Activated CD8-positive, alpha-beta T cell treated with anti-CD3 and anti-CD28 coated beads for 36 hours (primary cell): ENCODE measurements at regions not wholly inside any gene's neighbourhood (a gene's known extent, or its start where the extent isn't known, plus 50 kb on each side); places are given as distances from the start of the nearest gene placed in this dataset.

ENCODE experiments used
- ATAC-seq: fragments of 200-7000 bp; cut with Tn5 transposase; one replicate; pipeline ENCODE4 v1.10.0; 2021; ENCODE audit warnings: mild to moderate bottlenecking, moderate library complexity
- CTCF ChIA-PET: fragments of 350-600 bp; sonication (Branson Sonifier 250); formaldehyde crosslinking; loops from one replicate; lab custom pipeline; 2021; ENCODE audit warnings: antibody characterized with exemption; lab: Charles Lee
- POLR2A ChIA-PET: fragments of 350-600 bp; sonication (Branson Sonifier 250); formaldehyde crosslinking; loops from one replicate; lab custom pipeline; 2021; ENCODE audit warnings: antibody characterized with exemption; lab: Charles Lee
- DNase-seq: peaks from one replicate; pipeline ENCODE4 v3.0.0-alpha.2; 2020
- H3K27ac Mint-ChIP-seq: one replicate; pipeline ENCODE4 v1.8.0; 2021; ENCODE audit warnings: mild to moderate bottlenecking, mixed read lengths
- H3K27me3 Mint-ChIP-seq: one replicate; pipeline ENCODE4 v1.8.0; 2021; ENCODE audit warnings: mixed read lengths
- H3K36me3 Mint-ChIP-seq: one replicate; pipeline ENCODE4 v1.8.0; 2021; ENCODE audit warnings: low read depth, mixed read lengths
- H3K4me1 Mint-ChIP-seq: one replicate; pipeline ENCODE4 v1.8.0; 2021; ENCODE audit warnings: low read depth, mixed read lengths
- H3K4me3 Mint-ChIP-seq: one replicate; pipeline ENCODE4 v1.8.0; 2021; ENCODE audit warnings: mild to moderate bottlenecking, moderate library complexity, mixed read lengths
- H3K9me3 Mint-ChIP-seq: one replicate; pipeline ENCODE4 v1.8.0; 2021; ENCODE audit warnings: mixed read lengths
- intact Hi-C: fragments of 100-400 bp; cut with micrococcal nuclease; formaldehyde crosslinking; loops from one replicate; pipeline ENCODE4 v1.10.0; 2022
- TF ChIP-seq, protein P1 (sequence below): fragments of 200-600 bp; IDR thresholded peaks from one replicate; pipeline ENCODE4 v1.8.0; 2022; ENCODE audit warnings: antibody characterized with exemption, mild to moderate bottlenecking

DNA sequence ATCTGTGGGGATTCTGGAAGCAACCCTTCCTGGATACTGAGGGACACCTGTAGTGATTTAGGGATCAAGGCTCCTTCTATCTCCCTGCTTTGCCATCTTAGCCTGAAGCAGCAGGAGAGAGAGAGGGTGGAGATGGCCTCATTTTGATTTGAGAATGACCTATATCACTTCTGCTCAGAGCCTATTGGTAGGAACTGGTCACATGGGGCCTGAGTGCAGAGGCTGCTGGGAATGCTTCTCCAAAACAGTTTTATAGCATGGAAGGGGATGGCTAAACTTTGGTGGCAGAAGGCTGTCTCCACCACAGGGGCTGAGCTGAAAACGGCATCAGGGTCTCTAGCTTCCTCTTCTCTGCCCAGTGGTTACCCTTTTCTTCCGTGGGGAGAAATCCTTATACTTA, 105.8 kb downstream of the TBX19 start:
- H3K27ac Mint-ChIP-seq = no peak overlapping the region
- H3K9me3 Mint-ChIP-seq = no peaks in the 10 kb centered on the region
- H3K4me3 Mint-ChIP-seq = no peak overlapping the region
- DNase-seq (no peak), ATAC-seq (peak; percentile 15)
- ChIA-PET CTCF (interaction anchor here (1.1 to 2.0 kb wide), 4 partner anchors 9 to 44 kb away, joined by 4 to 10 read pairs (median 4); no protein-coding TSS in a partner anchor), POLR2A (no interaction called here)
- intact Hi-C loops = no loop called here
- no peaks in the 10 kb centered on the region for H3K36me3 Mint-ChIP-seq
- peaks cover 16% of the 10 kb centered on the region for H3K4me1 Mint-ChIP-seq
- peaks cover 4% of the 10 kb centered on the region for H3K27me3 Mint-ChIP-seq
- TF ChIP-seq, protein P1, sequence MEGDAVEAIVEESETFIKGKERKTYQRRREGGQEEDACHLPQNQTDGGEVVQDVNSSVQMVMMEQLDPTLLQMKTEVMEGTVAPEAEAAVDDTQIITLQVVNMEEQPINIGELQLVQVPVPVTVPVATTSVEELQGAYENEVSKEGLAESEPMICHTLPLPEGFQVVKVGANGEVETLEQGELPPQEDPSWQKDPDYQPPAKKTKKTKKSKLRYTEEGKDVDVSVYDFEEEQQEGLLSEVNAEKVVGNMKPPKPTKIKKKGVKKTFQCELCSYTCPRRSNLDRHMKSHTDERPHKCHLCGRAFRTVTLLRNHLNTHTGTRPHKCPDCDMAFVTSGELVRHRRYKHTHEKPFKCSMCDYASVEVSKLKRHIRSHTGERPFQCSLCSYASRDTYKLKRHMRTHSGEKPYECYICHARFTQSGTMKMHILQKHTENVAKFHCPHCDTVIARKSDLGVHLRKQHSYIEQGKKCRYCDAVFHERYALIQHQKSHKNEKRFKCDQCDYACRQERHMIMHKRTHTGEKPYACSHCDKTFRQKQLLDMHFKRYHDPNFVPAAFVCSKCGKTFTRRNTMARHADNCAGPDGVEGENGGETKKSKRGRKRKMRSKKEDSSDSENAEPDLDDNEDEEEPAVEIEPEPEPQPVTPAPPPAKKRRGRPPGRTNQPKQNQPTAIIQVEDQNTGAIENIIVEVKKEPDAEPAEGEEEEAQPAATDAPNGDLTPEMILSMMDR = no peak

DNA sequence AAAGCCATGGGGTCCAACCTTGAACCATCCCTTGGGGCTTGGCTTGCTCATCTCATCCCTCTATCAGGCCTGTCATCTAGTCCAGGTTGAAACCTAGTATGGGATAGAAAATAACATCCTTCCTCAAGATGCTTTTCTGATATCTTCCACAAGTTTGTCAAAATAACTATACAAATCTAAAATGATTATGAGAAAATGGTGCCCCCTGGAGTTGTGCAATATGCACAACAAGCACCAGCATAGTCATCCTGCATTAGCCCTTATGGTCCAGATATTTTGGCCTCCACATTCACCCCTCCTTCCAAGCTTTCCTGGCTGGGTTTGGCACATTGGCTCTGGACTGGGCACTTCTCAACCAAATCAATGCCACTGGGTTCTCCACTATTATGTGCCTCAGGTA, 101.2 kb downstream of the TBX19 start:
- Mint-ChIP-seq H3K9me3 (no peaks in the 10 kb centered on the region), H3K4me3 (no peak overlapping the region), H3K27me3 (no peaks in the 10 kb centered on the region), H3K4me1 (peaks cover 1% of the 10 kb centered on the region), H3K27ac (no peak overlapping the region), H3K36me3 (no peaks in the 10 kb centered on the region)
- intact Hi-C loops = no loop called here
- POLR2A ChIA-PET = no interaction called here
- TF ChIP-seq, protein P1 = no peak
- DNase-seq (no peak), ATAC-seq (no peak)
- CTCF ChIA-PET = interaction anchor here (1.1 to 4.8 kb wide), 2 partner anchors 11 to 39 kb away, joined by 4 to 18 read pairs; no protein-coding TSS in a partner anchor

GRCh38 chr1:168380945-168381344, 100.3 kb downstream of the TBX19 start:
- intact Hi-C loops = no loop called here
- Mint-ChIP-seq H3K4me1 (no peaks in the 10 kb centered on the region), H3K9me3 (no peaks in the 10 kb centered on the region), H3K36me3 (no peaks in the 10 kb centered on the region), H3K4me3 (no peak overlapping the region), H3K27ac (no peak overlapping the region), H3K27me3 (no peaks in the 10 kb centered on the region)
- DNase-seq (no peak), ATAC-seq (no peak)
- TF ChIP-seq, protein P1 = no peak
- CTCF ChIA-PET = interaction anchor here (1.1 to 4.8 kb wide), 2 partner anchors 12 to 38 kb away, joined by 4 to 18 read pairs; no protein-coding TSS in a partner anchor
- POLR2A ChIA-PET = no interaction called here

DNA sequence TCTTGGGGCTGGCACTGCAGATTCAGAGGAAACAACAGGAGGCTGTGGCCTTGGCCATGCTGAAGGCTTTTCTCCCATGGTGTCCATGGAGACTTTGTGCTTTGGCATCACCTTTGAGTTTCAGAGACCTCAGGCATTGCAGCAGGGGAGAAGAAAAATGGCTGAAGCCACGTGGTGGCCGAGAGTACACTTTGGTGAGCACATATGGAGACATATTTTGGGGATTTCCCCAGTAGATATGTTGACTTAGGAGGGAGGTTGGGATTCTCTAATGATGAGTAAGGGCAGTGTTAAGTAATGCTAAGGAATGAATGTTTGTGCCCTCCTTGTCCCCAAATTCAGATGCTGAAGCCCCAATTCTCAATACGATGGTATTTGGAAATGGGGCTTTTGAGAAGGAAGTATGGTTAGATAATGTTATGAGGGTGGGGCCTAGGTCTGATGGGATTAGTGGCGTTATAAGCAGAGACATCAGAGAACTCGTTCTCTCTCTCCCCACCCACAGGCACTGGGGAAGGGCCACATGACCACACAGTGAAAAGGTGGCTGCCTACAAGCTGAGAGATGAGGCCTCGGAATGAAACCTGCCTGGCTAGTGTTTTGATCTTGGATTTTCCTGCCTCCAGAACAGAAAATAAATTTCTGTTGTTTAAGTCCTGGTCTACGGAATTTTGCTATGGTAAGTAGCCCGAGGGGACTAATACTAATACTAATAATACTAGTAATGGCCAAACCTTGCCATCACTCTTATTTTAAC, 98.6 kb downstream of the TBX19 start:
- CTCF ChIA-PET = interaction anchor here (1.4 to 4.8 kb wide), 3 partner anchors 15 to 60 kb away, joined by 3 to 18 read pairs (median 4); no protein-coding TSS in a partner anchor
- TF ChIP-seq, protein P1 = no peak
- Mint-ChIP-seq H3K27me3 (no peaks in the 10 kb centered on the region), H3K36me3 (no peaks in the 10 kb centered on the region), H3K4me1 (no peaks in the 10 kb centered on the region), H3K4me3 (no peak overlapping the region), H3K9me3 (no peaks in the 10 kb centered on the region), H3K27ac (no peak overlapping the region)
- POLR2A ChIA-PET = no interaction called here
- no peak for ATAC-seq
- intact Hi-C loops = no loop called here
- DNase-seq = no peak
